Retinal pigment epithelial cell (primary cell): ENCODE measurements at regions not wholly inside any gene's neighbourhood (a gene's known extent, or its start where the extent isn't known, plus 50 kb on each side); places are given as distances from the start of the nearest gene placed in this dataset.

Experiments
- DNase-seq: peaks from one replicate; pipeline ENCODE4 v3.0.0-alpha.2; 2010; ENCODE audit warnings: low read depth
- H3K4me3 ChIP-seq: 2 replicates; pipeline ENCODE4 v1.5.1; 2011; ENCODE audit warnings: mild to moderate bottlenecking, low read length, control low read depth, moderate library complexity
- TF ChIP-seq, protein P1 (sequence below): conservative IDR thresholded peaks from 2 replicates; pipeline ENCODE4 v1.5.1; 2011; ENCODE audit warnings: low read depth, low read length, control low read depth, inconsistent platforms

DNA sequence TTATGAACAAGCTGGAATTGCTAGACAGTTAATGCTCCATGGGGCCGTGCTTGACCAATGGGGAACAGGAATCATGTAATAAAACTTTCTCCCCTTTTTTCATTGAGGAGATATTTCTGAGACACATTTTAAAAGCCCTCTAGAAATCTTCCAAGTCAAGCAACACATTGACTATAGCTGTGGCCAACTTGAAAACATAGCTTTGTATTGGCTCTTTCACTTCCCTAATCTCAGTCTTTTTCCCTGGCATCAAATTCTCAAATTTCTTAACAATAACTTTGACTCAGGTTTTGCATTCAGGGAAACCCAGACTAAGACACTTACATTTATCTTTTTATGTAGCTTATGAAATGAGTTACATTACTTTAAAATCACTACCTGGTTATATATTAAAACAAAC is 947.1 kb upstream of the MBL2 start:
- no peak for DNase-seq
- H3K4me3 ChIP-seq = no peak overlapping the region
- TF ChIP-seq, protein P1, sequence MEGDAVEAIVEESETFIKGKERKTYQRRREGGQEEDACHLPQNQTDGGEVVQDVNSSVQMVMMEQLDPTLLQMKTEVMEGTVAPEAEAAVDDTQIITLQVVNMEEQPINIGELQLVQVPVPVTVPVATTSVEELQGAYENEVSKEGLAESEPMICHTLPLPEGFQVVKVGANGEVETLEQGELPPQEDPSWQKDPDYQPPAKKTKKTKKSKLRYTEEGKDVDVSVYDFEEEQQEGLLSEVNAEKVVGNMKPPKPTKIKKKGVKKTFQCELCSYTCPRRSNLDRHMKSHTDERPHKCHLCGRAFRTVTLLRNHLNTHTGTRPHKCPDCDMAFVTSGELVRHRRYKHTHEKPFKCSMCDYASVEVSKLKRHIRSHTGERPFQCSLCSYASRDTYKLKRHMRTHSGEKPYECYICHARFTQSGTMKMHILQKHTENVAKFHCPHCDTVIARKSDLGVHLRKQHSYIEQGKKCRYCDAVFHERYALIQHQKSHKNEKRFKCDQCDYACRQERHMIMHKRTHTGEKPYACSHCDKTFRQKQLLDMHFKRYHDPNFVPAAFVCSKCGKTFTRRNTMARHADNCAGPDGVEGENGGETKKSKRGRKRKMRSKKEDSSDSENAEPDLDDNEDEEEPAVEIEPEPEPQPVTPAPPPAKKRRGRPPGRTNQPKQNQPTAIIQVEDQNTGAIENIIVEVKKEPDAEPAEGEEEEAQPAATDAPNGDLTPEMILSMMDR = no peak

DNA sequence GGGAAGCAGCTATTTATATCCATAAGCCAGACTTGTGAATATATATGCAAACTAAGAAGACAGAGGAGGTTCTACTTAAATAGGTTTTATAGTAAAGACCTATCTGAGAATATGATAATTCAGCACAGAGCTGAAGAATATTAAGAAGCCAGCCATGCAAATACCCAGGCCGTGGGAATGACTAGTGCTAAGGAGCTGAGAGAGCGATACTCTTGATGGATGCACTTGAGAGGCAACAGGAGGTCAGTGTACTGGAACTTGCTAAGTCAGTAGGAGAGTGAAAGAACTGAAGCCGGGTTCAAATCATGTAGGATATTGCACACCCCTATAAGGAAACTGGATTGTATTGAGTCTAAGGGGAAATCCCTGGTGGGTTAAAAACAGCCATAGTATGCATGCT is 943.6 kb upstream of the MBL2 start:
- no peak for DNase-seq
- TF ChIP-seq, protein P1 = no peak
- H3K4me3 ChIP-seq = no peak overlapping the region

DNA sequence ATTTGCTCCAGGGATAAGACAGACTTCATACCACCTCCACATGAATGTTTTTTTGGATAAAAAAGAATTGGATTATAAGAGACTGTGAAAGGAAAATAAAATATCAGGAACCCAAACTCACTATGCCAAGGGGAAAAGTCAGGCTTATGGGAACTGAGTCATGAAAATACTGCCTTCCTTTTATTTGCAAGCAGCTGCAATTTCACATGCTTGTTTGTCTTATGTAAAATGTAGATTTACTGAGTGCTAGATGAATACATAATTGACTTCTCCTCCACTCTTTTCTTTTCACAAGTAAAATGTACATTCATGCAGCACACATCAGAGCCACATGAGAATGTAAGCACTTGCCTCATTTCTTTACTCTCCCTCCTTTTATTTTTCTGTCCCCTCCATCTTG is 940.8 kb upstream of the MBL2 start:
- TF ChIP-seq, protein P1 = no peak
- no peak for DNase-seq
- H3K4me3 ChIP-seq = no peak overlapping the region

DNA sequence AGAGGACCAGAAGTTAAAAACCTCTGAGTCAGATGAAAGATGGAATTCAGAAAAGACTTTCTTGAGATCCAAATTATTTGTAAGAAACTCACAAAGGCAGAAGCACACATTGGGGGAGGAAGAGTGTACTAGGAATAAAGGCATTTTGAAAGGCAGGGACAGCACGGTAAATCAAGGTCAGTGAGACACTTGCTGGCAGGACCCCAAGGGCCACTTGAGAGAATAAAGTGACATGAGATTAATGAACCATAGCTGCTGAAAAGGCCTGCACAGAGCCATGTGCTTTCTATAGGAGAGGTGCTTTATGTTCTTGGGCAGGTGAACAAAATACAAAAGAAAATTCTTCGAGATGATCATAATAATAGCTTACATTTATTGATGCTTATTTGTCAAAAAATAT is 929.9 kb upstream of the MBL2 start:
- H3K4me3 ChIP-seq = no peak overlapping the region
- no peak for DNase-seq
- TF ChIP-seq, protein P1 = no peak

DNA sequence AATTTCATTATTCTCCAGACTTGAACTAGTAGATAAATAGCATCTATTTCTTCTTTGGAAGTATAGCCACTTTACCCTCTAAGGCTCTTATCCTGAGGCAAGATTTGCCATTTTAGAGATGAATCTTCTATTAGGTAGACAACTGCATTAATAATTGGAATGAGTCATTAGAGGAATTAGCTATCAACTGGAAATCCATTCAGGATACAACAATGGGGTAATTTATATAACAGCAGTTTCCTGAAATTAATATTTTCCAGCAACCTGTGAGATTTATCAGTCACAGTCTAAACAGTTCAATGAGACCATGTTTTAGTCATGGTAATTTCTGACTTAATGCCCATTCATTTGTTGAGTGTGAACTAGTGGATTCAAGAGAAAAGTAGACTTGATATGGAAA is 928.6 kb upstream of the MBL2 start:
- DNase-seq = no peak
- TF ChIP-seq, protein P1 = no peak
- no peak overlapping the region for H3K4me3 ChIP-seq

DNA sequence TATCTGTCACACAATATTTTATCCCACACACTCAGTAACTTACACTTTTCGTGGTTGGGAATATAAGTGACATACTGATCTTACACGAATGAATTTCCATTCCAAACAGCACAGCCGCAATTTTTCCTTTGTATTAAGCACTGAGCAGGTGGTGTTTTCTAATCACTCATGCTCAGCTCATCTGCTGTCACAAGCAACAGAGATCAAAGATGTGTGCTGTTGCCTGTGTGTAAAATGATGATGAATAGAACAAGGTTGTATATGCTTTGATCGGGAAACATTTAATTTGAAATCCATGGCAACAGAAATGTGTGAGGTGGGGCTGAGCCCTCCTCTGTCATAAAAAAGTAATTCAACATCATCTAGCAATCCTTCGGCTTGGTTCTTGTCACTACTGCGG is 927.7 kb upstream of the MBL2 start:
- TF ChIP-seq, protein P1 = no peak
- no peak for DNase-seq

DNA sequence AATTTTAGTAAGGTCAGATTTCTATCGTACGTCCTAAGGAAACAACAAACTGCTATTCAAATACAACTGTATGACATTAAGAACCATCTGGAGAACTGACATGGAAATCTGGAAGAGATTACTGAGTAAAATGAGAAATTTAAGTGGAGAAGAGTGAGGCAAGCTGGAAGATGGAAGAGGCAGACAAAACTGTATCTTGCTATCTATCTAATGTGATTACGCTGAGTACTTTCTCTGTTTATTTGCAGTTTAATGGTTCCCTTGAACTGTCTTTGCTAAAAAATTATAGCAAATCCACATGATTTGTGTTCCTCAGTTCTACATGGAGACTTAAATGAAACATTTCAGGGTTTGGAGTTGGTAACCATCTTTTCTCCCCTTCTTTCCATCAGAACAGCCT is 927.1 kb upstream of the MBL2 start:
- TF ChIP-seq, protein P1 = no peak
- DNase-seq = no peak

More for the DNA sequence above, 927.7 kb upstream of the MBL2 start:
- no peak overlapping the region for H3K4me3 ChIP-seq

More for the DNA sequence above, 927.1 kb upstream of the MBL2 start:
- no peak overlapping the region for H3K4me3 ChIP-seq
